Activated naive CD4-positive, alpha-beta T cell treated with anti-CD3 and anti-CD28 coated beads, Interleukin-2, amount 50 U/mL, for 16 hours (primary cell): ENCODE measurements at regions not wholly inside any gene's neighbourhood (a gene's known extent, or its start where the extent isn't known, plus 50 kb on each side); places are given as distances from the start of the nearest gene placed in this dataset.

Source experiments
- DNase-seq: peaks from one replicate; pipeline ENCODE4 v3.0.0-alpha.2; 2020

GRCh38 chr5:2602451-2603271 is 148.8 kb downstream of the IRX2 start:
- DNase-seq: no peak

DNA sequence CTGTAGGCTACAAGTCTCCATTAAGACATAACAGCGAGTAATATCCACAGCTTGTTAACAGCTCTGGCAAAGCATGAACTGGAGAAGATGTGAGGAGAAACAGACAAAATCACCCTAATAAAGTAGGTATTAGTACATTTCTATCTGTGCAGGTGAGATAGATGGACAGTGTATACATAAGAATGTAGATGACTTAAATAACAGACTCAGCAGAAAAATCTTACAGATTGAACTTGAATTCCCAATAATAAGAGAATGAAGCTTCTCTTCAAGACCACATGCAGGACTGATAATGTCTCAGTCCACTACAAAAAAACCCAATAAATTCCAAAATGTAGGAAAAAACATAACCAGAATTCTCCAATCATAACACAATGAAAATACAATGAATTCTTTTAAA is 153.0 kb downstream of the IRX2 start:
- no peak for DNase-seq

DNA sequence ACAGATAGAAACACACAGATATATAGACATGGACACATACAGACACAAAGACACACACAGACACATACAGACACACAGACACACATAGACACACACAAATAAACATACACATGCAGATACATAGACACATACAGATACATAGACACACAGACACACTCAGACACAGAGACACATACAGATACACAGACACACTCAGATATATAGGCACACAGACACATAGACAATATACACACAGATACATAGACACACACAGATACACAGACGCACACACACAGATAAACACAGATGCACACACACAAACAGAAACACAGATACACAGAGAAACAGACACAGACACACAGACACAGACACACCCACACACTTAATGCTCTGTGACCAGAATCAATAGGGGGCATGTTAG is 156.8 kb downstream of the IRX2 start:
- DNase-seq: no peak

GRCh38 chr5:2592766-2593165 is 158.7 kb downstream of the IRX2 start:
- DNase-seq: no peak

DNA sequence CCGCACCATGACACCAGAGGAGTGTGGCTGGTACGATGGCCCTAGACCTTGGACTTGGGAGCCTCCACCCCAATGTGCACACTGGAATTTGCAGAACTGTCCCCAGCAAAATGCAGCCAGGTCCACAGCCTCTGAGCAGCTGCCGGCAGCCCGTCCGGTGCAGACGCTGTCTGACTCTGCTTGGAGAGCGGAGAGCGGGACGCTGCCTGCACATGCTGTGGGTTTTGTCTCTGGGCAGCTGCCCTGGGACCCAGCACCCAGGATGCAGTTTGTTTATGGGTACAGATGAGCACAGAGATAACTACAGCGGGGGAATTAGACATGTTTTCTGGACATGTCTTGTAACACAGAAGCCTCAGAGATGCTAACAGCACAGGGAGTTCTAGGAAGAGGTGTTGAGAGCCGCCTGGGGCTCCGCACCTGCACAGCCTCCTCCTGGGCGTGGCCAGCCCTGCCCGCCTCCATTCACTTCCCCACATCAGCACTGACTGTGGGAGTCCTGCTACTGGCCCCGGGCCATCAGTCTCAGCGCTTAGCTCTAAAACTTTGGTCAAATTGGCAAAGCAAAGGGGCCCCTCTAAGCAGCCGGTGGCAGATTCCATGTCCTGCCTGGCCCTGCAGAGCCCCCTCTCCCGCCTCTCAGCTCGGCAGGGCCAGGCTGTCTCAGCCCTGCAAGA is 159.6 kb downstream of the IRX2 start:
- DNase-seq: no peak

DNA sequence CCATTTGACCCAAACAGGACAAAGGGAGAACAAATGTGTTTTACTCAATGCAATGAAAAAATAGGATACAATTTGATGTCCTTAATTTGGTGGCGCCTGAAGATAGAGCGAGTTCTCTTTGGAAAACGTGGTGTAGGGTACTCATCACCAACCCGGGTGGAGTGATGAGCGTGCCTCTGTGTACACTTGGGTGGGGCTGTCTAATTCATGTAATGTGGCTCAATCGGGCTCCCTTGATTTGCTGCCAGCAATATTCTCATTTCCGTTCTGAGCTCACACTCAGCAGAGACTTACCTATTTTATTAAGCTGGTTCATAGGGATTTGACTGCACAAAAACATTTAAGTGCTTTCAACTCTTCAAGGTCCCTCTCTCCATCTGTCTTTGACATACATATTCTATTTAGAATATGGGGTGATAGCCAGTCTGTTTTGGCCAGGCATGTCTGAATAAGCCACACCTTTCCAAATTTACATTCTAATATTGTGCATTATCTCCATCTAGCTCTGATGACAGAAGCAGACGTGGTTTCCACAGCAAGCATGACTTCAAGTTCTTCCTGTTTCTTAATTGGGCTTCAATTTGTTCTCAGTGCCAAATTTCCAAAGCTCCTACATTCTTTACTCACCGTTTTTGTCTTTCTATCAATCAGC is 162.5 kb downstream of the IRX2 start:
- DNase-seq: no peak

- no peak for DNase-seq
These were observed 164.1 kb downstream of the IRX2 start for GRCh38 chr5:2587189-2588031.

DNA sequence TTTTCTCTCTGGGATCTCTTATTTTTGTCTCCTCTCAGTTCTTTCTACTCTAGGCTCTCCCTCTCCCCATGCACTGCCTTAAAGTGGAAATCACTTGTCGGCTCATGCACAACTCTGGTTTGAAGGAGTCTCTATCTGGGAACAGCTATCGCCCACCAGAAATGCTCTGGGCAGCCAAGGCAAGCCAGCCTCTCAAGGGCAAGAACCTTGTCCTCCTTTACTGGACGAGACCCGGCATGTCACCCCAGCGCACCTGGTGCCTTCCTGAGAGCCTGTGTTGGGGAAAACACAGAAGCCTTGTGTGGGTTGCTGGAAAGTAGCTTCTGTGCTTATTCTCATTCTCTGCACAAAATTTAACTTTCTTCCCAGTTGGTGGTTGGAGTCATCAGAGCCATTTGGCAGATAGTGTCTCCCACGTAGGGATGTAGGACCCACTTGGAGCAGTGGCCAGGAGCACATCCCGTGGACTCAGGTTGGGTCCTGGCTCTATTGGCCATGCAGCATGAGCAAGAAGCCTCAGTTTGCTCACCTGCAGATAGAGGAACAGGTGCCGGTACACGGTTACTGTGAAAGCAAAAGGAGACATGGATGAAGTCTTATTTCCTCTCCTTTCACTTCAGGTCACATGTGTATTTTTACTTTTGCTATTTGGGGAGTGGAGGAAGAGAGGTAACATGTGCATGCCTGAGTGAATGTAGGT is 165.3 kb downstream of the IRX2 start:
- no peak for DNase-seq

GRCh38 chr5:2584579-2585269 is 166.8 kb downstream of the IRX2 start:
- no peak for DNase-seq

DNA sequence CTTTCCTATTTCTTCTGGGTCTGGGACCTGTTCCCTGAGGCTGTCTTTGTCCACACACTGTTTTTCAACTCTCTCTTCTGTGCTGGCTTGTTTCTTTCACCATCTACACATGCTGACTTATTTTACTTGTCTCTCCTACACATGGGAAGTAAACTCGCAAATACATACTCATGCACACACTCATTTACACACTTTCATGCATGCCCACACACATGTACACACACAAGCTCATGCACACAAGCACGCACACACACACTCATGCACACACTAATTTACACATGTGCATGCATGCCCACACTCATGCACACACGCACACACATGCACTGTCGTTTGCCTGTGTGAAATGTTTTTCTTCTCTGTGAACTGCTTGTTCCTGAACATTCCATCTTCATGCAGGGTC is 169.0 kb downstream of the IRX2 start:
- DNase-seq: no peak

DNA sequence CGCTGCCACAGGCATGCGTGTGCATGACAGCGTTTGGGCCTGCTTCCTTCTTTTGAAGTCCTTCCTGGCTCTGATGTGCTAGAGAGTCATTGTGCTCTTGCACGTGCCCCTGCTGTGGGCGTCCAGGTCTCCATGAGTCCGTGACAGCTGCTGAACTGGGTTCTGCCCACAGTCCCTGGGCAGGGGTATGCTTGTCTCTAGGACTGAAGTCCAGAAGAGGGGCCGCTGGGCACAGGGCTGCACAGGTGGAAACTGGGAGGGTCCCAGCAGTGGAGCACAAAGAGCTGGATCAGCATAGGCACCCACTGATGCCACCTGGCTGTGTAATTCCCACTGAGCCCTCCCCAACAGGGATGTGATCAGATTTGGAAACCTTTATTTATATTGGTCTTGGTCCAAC is 169.4 kb downstream of the IRX2 start:
- no peak for DNase-seq

- no peak for DNase-seq
These were observed 170.1 kb downstream of the IRX2 start for GRCh38 chr5:2581418-2581817.

- DNase-seq: no peak
These were observed 172.4 kb downstream of the IRX2 start for GRCh38 chr5:2579126-2579525.

DNA sequence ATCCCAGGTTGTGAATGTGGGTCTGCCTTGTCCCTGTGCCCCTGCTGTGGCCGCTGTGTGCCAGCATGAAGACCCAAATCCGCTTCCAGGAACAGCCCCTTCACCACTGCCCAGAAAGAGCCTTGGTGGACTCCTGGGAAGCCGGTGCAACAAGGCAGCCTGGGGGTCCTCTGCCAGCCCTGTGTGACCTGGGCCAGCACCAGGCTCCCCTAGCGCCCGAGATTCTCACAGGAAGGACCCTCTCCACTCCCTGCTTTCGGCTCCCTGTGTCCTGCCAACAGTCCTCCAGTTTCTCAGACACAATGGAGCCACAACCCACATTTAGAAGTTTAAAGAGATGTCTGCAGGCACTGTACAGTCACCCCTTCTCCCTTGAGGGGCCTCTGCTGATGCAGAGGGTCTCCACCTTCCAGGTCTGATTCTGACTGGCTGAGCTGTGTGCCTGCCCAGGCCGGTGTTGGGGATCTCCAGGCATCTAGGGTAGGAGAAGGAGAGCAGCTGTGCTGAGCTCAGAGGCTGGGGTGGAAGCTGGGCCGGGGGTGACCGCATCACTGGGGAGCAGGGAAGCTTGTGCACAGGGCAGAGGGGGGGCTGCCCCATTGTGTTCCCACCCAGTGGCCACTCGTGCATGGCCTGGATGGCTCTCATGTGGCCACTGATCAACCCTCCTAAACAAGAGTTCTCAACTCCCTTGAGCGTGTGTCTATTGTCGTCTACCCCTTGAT is 174.0 kb downstream of the IRX2 start:
- DNase-seq: no peak

DNA sequence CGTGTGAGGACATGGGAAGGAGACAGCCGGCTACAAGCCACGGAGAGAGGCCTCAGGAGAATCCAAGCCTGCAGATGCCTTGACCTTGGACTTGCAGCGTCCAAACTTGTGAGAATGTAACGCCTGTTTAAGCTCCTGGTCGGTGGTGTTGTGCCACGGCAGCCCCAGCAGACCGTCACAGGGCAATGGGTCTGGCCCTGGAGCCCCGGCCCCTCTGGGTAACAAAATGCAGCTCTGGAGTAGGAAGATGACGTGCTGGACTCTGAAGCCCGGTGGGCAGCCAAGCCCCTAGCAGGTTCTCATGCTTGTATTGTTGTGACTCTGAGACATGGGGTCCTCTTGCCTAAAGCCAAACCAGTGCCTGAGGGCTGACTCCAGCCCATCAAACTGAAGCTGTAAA is 174.7 kb downstream of the IRX2 start:
- DNase-seq: no peak

GRCh38 chr5:2575871-2576270 is 175.6 kb downstream of the IRX2 start:
- no peak for DNase-seq

DNA sequence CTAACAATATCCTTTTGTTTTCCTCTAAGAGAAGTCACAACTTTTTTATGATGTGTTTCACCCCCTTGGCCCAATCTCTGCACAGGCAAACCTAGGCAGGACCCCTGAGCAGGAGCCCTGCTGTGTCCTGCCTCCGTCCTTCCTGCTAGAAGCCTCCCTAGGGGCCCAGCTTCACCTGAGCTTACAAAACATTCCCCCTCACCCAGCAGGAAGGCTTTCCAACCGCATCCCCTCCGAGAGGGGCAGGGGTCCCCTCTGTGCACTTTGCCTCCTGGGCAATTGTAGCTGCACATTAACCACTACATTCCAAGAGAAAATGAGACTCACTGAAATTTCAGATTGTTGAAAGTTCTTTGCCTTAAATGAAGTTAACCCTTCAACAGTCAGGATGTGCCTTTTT is 176.2 kb downstream of the IRX2 start:
- no peak for DNase-seq

DNA sequence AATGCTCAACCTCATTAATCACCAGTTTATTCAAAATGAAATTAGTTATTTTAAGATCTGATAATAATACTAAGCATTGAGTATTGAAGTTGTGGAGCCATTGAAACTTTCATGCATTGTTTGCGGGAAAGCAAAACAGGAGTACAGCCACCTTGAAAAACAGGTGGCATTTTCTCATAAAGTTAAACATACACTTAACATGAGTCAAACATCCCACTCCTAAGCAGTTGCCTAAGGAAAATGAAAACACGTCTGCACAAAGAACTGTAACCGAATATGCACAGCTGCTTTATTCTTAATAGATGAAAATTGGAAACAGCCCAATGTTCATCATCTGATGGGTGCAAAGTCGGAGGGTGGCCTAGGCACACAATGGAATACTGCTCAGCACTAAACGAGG is 177.3 kb downstream of the IRX2 start:
- no peak for DNase-seq

DNA sequence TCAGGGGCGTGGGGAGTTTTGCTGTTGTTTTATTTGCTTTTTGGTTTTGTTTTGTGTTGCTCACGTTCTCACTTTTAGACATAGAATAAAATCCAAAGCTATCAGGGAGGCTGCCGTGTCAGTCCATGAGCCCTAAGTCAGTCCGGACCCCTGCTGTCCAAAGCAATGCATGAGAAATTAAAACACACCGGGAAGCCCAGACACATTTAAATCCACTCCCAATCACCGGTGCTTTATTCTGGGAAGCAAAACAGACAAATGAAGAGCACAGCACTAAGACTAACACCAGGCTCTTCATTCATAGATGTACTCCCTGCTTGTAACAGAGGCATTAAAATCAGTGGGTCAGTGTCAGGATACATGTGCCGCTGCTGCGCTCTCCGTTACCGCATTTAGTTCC is 180.9 kb downstream of the IRX2 start:
- no peak for DNase-seq

DNA sequence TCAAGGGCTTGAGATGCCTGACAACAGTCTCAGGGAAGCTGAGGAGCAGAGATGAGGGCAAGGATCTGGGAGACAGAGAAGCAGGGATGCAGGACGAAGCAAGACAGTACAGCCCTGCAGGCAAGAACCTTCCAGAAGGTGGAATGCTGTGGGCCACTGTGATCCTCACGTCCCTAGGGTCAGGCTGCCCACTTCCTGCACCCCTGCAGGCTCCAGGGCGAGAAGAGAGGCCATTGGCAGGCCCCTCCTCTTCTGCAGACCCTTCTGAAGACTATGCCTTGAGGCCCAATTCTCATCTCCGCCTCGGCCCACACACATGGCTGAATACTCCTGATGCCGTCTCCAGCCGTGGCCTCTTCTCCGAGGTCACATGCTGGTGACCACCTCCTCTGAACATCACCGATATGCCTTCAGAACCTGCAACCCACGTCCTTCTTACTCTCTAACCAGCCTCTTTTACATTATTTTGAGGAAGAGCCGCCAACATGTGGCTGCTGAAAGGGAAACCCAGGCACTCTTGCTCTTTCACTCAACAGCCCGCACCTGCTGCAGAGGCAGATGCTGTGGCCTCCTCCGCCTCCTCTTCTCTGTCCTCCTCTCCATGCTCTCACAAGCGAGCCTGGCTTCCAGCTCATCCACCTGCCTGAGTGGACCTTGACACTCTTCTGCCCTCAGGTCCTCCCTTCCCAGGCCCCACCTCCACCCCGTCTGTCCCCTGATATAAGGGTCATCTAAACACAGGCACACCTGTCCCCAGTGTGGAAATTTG is 181.5 kb downstream of the IRX2 start:
- no peak for DNase-seq
